Spleen (tissue), 7 donors: ENCODE measurements at regions not wholly inside any gene's neighbourhood (a gene's known extent, or its start where the extent isn't known, plus 50 kb on each side); places are given as distances from the start of the nearest gene placed in this dataset.

Experiments
- CTCF ChIP-seq, 11 experiments: fragments of 200-600 bp in 7 of 11; fragments of 450-650 bp in 4 of 11; sonication (generic) in 4 of 11; IDR thresholded peaks in 8 of 11; conservative IDR thresholded peaks in 3 of 11; 1 replicate in 7 of 11; 2 replicates in 4 of 11; pipeline versions ENCODE4 v1.4.0 to v1.8.0; 2016 to 2021; ENCODE audit warnings: antibody characterized with exemption in 11 of 11, inconsistent platforms in 4 of 11, mild to moderate bottlenecking in 1 of 11
- POLR2A ChIP-seq, 3 donors: fragments of 450-650 bp; IDR thresholded peaks; one replicate each; pipeline ENCODE4 v1.5.1; 2017; ENCODE audit warnings: antibody characterized with exemption in 3 of 3, mild to moderate bottlenecking in 1 of 3
- POLR2AphosphoS5 ChIP-seq, 3 donors: sonication (generic); formaldehyde crosslinking; IDR thresholded peaks; one replicate each; pipeline ENCODE4 v1.5.1; 2017; ENCODE audit warnings: antibody characterized with exemption in 3 of 3
- donor health status: DM: no; HTN: no; CAD: no; lungs with moderate emphysema.
- donor health status: DM: no; HTN: no; CAD: no.
- donor health status: DM: no; HTN: no; CAD: no.

GRCh38 chr1:177811429-177811828 lies 158.4 kb downstream of the SEC16B start:
- TF ChIP-seq CTCF (IDR thresholded peaks at IDR 0.05 in 8 of 11, conservative IDR thresholded peaks at IDR 0.05 in 3 of 11), result no peak
- no peak for TF ChIP-seq POLR2AphosphoS5 (IDR thresholded peaks at IDR 0.05)
- TF ChIP-seq POLR2A (IDR thresholded peaks at IDR 0.05), result no peak
